ENCODE measurements at regions not wholly inside any gene's neighbourhood (a gene's known extent, or its start where the extent isn't known, plus 50 kb on each side); places are given as distances from the start of the nearest gene placed in this dataset.

- TF ChIP-seq CTCF (IDR thresholded peaks at IDR 0.05) (no peak), POLR2A (IDR thresholded peaks at IDR 0.05) (no peak)
These were observed 113.4 kb upstream of the RAB4A start for GRCh38 chr1:229157480-229157879.

Data from Peyer's patch (tissue), 4 donors.